Astrocyte (in vitro differentiated cells and primary cell): ENCODE measurements at regions not wholly inside any gene's neighbourhood (a gene's known extent, or its start where the extent isn't known, plus 50 kb on each side); places are given as distances from the start of the nearest gene placed in this dataset.

ENCODE experiments used
- DNase-seq: peaks from one replicate; pipeline ENCODE4 v3.0.0-alpha.2; 2010; ENCODE audit warnings: low read depth
- FAIRE-seq: peaks from 2 replicates; lab custom pipeline; 2011; peaks lifted over from hg19 to GRCh38; lab: Jason Lieb, UNC
- H2AFZ ChIP-seq: 2 replicates; pipeline ENCODE4 v1.6.0; 2012; ENCODE audit warnings: low read depth, low read length, inconsistent platforms
- H3K27ac ChIP-seq: 2 replicates; pipeline ENCODE4 v1.5.1; 2011; ENCODE audit warnings: low read depth, low read length, inconsistent platforms
- H3K27me3 ChIP-seq: 2 replicates; pipeline ENCODE4 v1.6.0; 2011; ENCODE audit warnings: low read length, inconsistent platforms; ENCODE audit not compliant: insufficient read depth
- H3K36me3 ChIP-seq: 2 replicates; pipeline ENCODE4 v1.5.1; 2011; ENCODE audit warnings: low read length, inconsistent platforms; ENCODE audit not compliant: insufficient read depth
- H3K4me1 ChIP-seq: 2 replicates; pipeline ENCODE4 v1.5.1; 2011; ENCODE audit warnings: low read length, inconsistent platforms; ENCODE audit not compliant: insufficient read depth
- H3K4me2 ChIP-seq: 2 replicates; pipeline ENCODE4 v1.6.0; 2012; ENCODE audit warnings: low read length, inconsistent platforms
- H3K4me3 ChIP-seq: 2 replicates; pipeline ENCODE4 v1.5.1; 2011; ENCODE audit warnings: low read depth, mild to moderate bottlenecking, low read length, inconsistent platforms; ENCODE audit not compliant: insufficient read depth
- H3K79me2 ChIP-seq: 2 replicates; pipeline ENCODE4 v1.6.0; 2012; ENCODE audit warnings: mild to moderate bottlenecking, low read length, inconsistent platforms; ENCODE audit not compliant: insufficient read depth
- H3K9ac ChIP-seq: 2 replicates; pipeline ENCODE4 v1.6.0; 2012; ENCODE audit warnings: mild to moderate bottlenecking, low read length, inconsistent platforms
- H3K9me3 ChIP-seq: 2 replicates; pipeline ENCODE4 v1.5.1; 2012; ENCODE audit warnings: low read depth, mild to moderate bottlenecking, low read length, inconsistent platforms; ENCODE audit not compliant: insufficient read depth
- H4K20me1 ChIP-seq: 2 replicates; pipeline ENCODE4 v1.6.0; 2012; ENCODE audit warnings: low read length, inconsistent platforms; ENCODE audit not compliant: insufficient read depth
- H3K27ac Mint-ChIP-seq: one replicate; pipeline ENCODE4 v1.8.0; 2021; ENCODE audit warnings: mild to moderate bottlenecking, mixed read lengths; ENCODE audit not compliant: unreplicated experiment
- H3K27me3 Mint-ChIP-seq: one replicate; pipeline ENCODE4 v1.8.0; 2021; ENCODE audit warnings: low read depth, mixed read lengths; ENCODE audit not compliant: unreplicated experiment
- H3K36me3 Mint-ChIP-seq: one replicate; pipeline ENCODE4 v1.8.0; 2021; ENCODE audit warnings: low read depth, mixed read lengths; ENCODE audit not compliant: unreplicated experiment
- H3K4me1 Mint-ChIP-seq: one replicate; pipeline ENCODE4 v1.8.0; 2021; ENCODE audit warnings: low read depth, mixed read lengths; ENCODE audit not compliant: unreplicated experiment
- H3K4me3 Mint-ChIP-seq: one replicate; pipeline ENCODE4 v1.8.0; 2021; ENCODE audit warnings: mild to moderate bottlenecking, moderate library complexity, mixed read lengths; ENCODE audit not compliant: unreplicated experiment
- H3K9me3 Mint-ChIP-seq: one replicate; pipeline ENCODE4 v1.8.0; 2021; ENCODE audit warnings: mild to moderate bottlenecking, mixed read lengths; ENCODE audit not compliant: unreplicated experiment
- EZH2 ChIP-seq: IDR thresholded peaks from 2 replicates; pipeline ENCODE4 v1.6.1; 2012; ENCODE audit warnings: mild to moderate bottlenecking, low read length, inconsistent platforms; ENCODE audit not compliant: insufficient read depth
- TF ChIP-seq, protein P1 (sequence below): IDR thresholded peaks from 2 replicates; pipeline ENCODE4 v1.5.1; 2011; ENCODE audit warnings: low read depth, mild to moderate bottlenecking, inconsistent platforms, low read length, moderate library complexity; ENCODE audit not compliant: insufficient read depth

DNA sequence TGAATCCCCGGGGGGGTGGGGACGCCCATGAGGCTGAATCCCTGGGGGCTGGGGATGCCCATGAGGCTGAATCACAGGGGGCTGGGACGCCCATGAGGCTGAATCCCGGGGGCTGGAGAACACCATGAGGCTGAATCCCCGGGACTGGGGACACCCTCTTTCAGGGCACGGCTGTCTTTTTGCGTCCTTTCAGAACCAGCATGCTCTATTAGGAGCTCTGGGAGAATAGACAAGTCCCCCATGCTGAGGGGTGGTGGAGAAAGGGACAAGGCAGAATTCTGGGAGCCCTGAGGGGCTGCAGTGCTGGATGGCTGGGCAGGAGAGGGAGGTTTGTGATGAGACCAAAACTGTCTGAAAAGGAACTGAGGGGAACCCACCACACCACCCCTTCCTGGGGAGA lies 257.3 kb upstream of the TCERG1L start:
- no peak overlapping the region for H2AFZ ChIP-seq
- H3K9me3 ChIP-seq: peaks cover 9% of the 10 kb centered on the region
- no peaks in the 10 kb centered on the region for H3K79me2 ChIP-seq
- TF ChIP-seq, protein P1, sequence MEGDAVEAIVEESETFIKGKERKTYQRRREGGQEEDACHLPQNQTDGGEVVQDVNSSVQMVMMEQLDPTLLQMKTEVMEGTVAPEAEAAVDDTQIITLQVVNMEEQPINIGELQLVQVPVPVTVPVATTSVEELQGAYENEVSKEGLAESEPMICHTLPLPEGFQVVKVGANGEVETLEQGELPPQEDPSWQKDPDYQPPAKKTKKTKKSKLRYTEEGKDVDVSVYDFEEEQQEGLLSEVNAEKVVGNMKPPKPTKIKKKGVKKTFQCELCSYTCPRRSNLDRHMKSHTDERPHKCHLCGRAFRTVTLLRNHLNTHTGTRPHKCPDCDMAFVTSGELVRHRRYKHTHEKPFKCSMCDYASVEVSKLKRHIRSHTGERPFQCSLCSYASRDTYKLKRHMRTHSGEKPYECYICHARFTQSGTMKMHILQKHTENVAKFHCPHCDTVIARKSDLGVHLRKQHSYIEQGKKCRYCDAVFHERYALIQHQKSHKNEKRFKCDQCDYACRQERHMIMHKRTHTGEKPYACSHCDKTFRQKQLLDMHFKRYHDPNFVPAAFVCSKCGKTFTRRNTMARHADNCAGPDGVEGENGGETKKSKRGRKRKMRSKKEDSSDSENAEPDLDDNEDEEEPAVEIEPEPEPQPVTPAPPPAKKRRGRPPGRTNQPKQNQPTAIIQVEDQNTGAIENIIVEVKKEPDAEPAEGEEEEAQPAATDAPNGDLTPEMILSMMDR: no peak
- no peak for TF ChIP-seq EZH2
- no peak for DNase-seq
- H3K4me1 Mint-ChIP-seq: no peaks in the 10 kb centered on the region
- H3K4me1 ChIP-seq: no peaks in the 10 kb centered on the region
- no peak overlapping the region for H3K4me3 Mint-ChIP-seq
- peaks cover 15% of the 10 kb centered on the region for H3K9me3 Mint-ChIP-seq
- H3K4me2 ChIP-seq: no peak overlapping the region
- H3K27me3 ChIP-seq: no peaks in the 10 kb centered on the region
- H4K20me1 ChIP-seq: no peaks in the 10 kb centered on the region
- peaks cover 15% of the 10 kb centered on the region for H3K27me3 Mint-ChIP-seq
- H3K9ac ChIP-seq: no peak overlapping the region
- no peak overlapping the region for H3K27ac ChIP-seq
- no peak overlapping the region for H3K27ac Mint-ChIP-seq
- no peak overlapping the region for H3K4me3 ChIP-seq
- no peaks in the 10 kb centered on the region for H3K36me3 Mint-ChIP-seq
- no peak for FAIRE-seq
- no peaks in the 10 kb centered on the region for H3K36me3 ChIP-seq

DNA sequence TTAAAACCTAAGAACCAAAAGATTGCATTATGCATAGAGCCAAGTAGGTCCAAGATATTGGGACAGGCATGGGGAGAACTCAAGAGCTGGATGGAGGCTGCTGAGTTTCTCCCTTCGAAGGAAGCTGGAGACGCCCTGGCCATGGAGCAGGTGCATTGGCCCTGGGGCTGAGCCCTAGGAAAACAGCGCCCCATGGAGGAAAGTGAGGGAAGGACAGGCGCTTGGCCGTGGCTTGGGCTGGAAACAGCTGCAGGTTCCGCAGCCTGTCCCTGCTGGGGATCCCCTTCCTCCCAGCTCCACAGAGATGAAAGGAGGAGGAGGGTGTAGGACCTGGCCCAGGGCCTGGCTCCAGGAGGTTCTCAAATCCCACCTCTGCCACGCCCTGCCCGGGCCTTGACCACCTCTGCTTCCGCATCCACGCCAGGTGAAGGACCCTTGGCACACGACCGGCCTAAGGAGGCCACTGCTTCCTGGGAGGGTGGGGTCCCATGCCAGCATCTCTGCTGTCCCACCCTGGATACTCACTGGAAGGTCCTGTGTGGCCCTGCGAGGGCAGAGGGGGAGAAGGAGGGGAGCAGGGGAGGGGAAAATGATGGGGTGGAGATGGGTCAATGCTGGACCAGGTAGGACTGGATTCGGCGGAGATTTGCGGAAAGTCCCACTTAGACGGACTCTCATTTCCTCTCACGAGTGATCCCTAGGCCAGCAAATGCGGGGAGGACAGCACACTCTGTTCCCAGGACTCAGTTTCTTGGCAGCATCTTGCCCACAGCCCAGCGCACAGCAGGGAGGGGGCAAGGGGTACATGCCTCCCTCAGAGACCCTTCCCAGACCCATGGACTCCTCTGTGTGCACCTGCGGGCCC lies 258.6 kb upstream of the TCERG1L start:
- Histone ChIP-seq H3K27me3 (no peaks in the 10 kb centered on the region), H3K9ac (no peak overlapping the region), H4K20me1 (no peaks in the 10 kb centered on the region), H3K36me3 (no peaks in the 10 kb centered on the region), H3K4me1 (no peaks in the 10 kb centered on the region), H3K4me3 (no peak overlapping the region), H2AFZ (no peak overlapping the region), H3K79me2 (no peaks in the 10 kb centered on the region), H3K27ac (no peak overlapping the region), H3K9me3 (peaks cover 8% of the 10 kb centered on the region), H3K4me2 (no peak overlapping the region)
- Mint-ChIP-seq H3K9me3 (peaks cover 10% of the 10 kb centered on the region), H3K4me3 (no peak overlapping the region), H3K27me3 (peaks cover 19% of the 10 kb centered on the region), H3K36me3 (no peaks in the 10 kb centered on the region), H3K27ac (no peak overlapping the region), H3K4me1 (no peaks in the 10 kb centered on the region)
- FAIRE-seq: no peak
- DNase-seq: no peak
- TF ChIP-seq, protein P1: no peak
- no peak for TF ChIP-seq EZH2

- H3K79me2 ChIP-seq: no peaks in the 10 kb centered on the region
- no peak overlapping the region for H2AFZ ChIP-seq
- no peaks in the 10 kb centered on the region for H3K36me3 ChIP-seq
- H3K27ac ChIP-seq: no peak overlapping the region
- no peak overlapping the region for H3K4me3 ChIP-seq
- no peak for TF ChIP-seq EZH2
- TF ChIP-seq, protein P1: no peak
- H3K4me2 ChIP-seq: no peak overlapping the region
- H3K9me3 ChIP-seq: peaks cover 8% of the 10 kb centered on the region
- Mint-ChIP-seq H3K36me3 (no peaks in the 10 kb centered on the region), H3K4me3 (no peak overlapping the region), H3K27me3 (peaks cover 19% of the 10 kb centered on the region), H3K27ac (no peak overlapping the region), H3K9me3 (peaks cover 14% of the 10 kb centered on the region), H3K4me1 (no peaks in the 10 kb centered on the region)
- H4K20me1 ChIP-seq: no peaks in the 10 kb centered on the region
- no peak overlapping the region for H3K9ac ChIP-seq
- DNase-seq (no peak), FAIRE-seq (no peak)
- H3K27me3 ChIP-seq: no peaks in the 10 kb centered on the region
- H3K4me1 ChIP-seq: no peaks in the 10 kb centered on the region
Observed at GRCh38 chr10:131570716-131571307, 259.3 kb upstream of the TCERG1L start.
